Endothelial cell of umbilical vein (primary cell): ENCODE measurements at regions not wholly inside any gene's neighbourhood (a gene's known extent, or its start where the extent isn't known, plus 50 kb on each side); places are given as distances from the start of the nearest gene placed in this dataset.

Source experiments
- EZH2 ChIP-seq: IDR thresholded peaks from 2 replicates; pipeline ENCODE4 v1.6.1; 2012; ENCODE audit warnings: borderline replicate concordance, low read depth, mild to moderate bottlenecking, moderate library complexity, low read length, inconsistent platforms; ENCODE audit not compliant: severe bottlenecking
- GATA2 ChIP-seq: IDR thresholded peaks from 2 replicates; pipeline ENCODE4 v1.7.0; 2011; ENCODE audit warnings: low read depth, mild to moderate bottlenecking, moderate library complexity, mixed read lengths, low read length; ENCODE audit not compliant: insufficient read length, insufficient read depth
- MAX ChIP-seq: IDR thresholded peaks from 2 replicates; pipeline ENCODE4 v1.6.1; 2011; ENCODE audit not compliant: insufficient read depth, insufficient read length
- POLR2A ChIP-seq: IDR thresholded peaks from 2 replicates; pipeline ENCODE4 v1.6.1; 2012; ENCODE audit warnings: low read depth, mild to moderate bottlenecking, control low read depth, low read length
- POLR2AphosphoS5 ChIP-seq: IDR thresholded peaks from 2 replicates; pipeline ENCODE4 v1.6.1; 2012; ENCODE audit warnings: low read depth, mild to moderate bottlenecking, control low read depth, low read length, moderate library complexity; ENCODE audit not compliant: insufficient read depth
- TF ChIP-seq, protein P1 (sequence below), 2 donors: IDR thresholded peaks; 1 replicate in 1 of 2; 2 replicates in 1 of 2; pipeline ENCODE4 v1.5.1; 2011; ENCODE audit warnings: low read length in 2 of 2, mild to moderate bottlenecking in 2 of 2, moderate library complexity in 2 of 2, control low read depth in 1 of 2, inconsistent platforms in 1 of 2, low read depth in 1 of 2; ENCODE audit not compliant: insufficient read depth in 1 of 2; ENCODE audit errors: extremely low read depth in 1 of 2

- TF ChIP-seq, protein P1, sequence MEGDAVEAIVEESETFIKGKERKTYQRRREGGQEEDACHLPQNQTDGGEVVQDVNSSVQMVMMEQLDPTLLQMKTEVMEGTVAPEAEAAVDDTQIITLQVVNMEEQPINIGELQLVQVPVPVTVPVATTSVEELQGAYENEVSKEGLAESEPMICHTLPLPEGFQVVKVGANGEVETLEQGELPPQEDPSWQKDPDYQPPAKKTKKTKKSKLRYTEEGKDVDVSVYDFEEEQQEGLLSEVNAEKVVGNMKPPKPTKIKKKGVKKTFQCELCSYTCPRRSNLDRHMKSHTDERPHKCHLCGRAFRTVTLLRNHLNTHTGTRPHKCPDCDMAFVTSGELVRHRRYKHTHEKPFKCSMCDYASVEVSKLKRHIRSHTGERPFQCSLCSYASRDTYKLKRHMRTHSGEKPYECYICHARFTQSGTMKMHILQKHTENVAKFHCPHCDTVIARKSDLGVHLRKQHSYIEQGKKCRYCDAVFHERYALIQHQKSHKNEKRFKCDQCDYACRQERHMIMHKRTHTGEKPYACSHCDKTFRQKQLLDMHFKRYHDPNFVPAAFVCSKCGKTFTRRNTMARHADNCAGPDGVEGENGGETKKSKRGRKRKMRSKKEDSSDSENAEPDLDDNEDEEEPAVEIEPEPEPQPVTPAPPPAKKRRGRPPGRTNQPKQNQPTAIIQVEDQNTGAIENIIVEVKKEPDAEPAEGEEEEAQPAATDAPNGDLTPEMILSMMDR (IDR thresholded peaks at IDR 0.05; ENCODE audit: extremely low read depth in 1 of 2, insufficient read depth in 1 of 2, low read depth in 1 of 2, low read length in 2 of 2) = no peak
- TF ChIP-seq GATA2 (no peak), EZH2 (no peak), POLR2AphosphoS5 (no peak), POLR2A (no peak), MAX (no peak)
Measured at GRCh38 chr7:49638166-49638565, 135.3 kb upstream of the VWC2 start.
